ENCODE measurements at regions not wholly inside any gene's neighbourhood (a gene's known extent, or its start where the extent isn't known, plus 50 kb on each side); places are given as distances from the start of the nearest gene placed in this dataset.

DNA sequence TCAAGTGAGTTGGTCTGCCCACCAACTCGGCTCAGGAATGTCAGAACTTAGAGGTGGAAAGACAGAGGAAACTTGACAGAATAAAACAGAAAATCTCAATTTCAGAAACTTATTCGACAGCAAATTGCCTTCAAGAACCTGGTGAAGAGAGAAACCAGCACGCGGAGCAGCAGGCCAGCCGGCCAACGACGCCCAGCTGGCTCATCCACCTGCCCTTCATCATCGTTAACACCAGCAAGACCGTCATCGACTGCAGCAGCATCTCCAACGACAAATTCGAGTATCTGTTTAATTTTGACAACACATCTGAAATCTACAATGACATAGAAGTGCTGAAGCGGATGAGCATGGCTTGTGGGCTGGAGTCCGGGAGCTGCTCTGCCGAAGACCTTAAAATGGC, 350.8 kb upstream of the CAMK1G start:
- Mint-ChIP-seq H3K4me3 (no peak overlapping the region), H3K9me3 (no peaks in the 10 kb centered on the region), H3K4me1 (no peaks in the 10 kb centered on the region), H3K36me3 (ENCODE audit: low read depth) (no peaks in the 10 kb centered on the region), H3K27me3 (peaks cover 5% of the 10 kb centered on the region), H3K27ac (no peak overlapping the region)
- DNase-seq, result no peak
- intact Hi-C loops (cut with micrococcal nuclease), result no loop called here

DNA sequence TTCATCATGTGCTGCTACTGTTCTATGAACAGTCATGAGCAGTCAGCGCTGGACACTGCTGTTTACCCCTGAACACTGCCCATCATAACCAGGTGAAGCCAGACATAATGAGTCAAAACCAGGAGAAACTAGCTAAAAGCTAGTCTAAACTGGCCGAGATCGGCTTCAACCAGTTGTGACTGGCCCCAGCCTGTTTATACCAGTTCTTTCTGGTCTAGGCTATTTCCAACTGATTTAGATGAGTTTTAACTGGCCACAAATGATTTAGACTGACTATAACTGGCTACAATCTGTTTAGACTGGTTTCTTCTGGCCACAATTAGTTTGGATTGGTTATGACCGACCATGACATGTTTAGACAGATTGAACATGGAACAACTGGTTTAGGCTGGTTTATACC, 348.3 kb upstream of the CAMK1G start:
- H3K9me3 Mint-ChIP-seq, result no peaks in the 10 kb centered on the region
- H3K4me1 Mint-ChIP-seq, result no peaks in the 10 kb centered on the region
- no peak overlapping the region for H3K4me3 Mint-ChIP-seq
- intact Hi-C loops (cut with micrococcal nuclease), result no loop called here
- no peak overlapping the region for H3K27ac Mint-ChIP-seq
- H3K36me3 Mint-ChIP-seq (ENCODE audit: low read depth), result no peaks in the 10 kb centered on the region
- DNase-seq, result no peak
- H3K27me3 Mint-ChIP-seq, result peaks cover 4% of the 10 kb centered on the region

DNA sequence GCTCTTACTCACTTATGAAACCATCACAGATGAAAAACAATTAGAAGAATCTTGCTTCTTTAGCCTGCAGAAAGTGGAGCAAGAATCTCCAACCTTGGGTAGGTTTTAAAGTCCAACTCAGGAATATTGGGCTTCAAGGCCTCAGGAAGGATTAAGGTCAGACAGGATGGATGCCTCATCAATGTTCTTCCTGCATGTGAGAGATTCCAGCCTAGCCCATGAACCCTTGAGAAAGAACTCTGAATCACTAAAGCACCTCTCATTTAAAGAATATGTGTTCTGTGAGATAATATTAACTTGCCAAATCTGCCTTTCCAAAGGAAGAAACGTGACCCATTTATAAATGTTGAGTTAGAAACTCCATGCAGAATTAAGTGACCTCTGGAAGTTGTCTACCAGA, 345.2 kb upstream of the CAMK1G start:
- intact Hi-C loops (cut with micrococcal nuclease), result no loop called here
- Mint-ChIP-seq H3K9me3 (no peaks in the 10 kb centered on the region), H3K4me3 (no peak overlapping the region), H3K27ac (no peak overlapping the region), H3K36me3 (ENCODE audit: low read depth) (no peaks in the 10 kb centered on the region), H3K27me3 (peaks cover 2% of the 10 kb centered on the region), H3K4me1 (no peaks in the 10 kb centered on the region)
- no peak for DNase-seq

DNA sequence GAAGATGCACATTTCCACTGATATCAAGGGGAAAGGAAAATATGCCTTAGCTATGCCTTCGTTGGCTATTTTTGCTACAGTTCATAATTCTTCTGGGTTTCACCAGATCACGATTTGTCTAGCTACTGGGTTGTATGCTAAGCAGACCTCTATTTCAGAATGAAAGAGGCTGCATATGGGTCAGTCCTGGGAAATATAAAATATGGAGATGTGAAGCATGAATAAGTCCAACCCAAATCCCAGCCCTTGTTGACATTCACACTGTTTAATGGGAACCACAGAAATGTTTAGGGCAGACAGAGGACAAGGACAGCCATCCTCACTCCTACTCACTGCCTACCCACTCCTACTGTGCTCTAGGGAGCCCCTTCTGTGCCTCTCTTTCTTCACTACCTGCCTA, 343.2 kb upstream of the CAMK1G start:
- no peak for DNase-seq
- no peaks in the 10 kb centered on the region for H3K4me1 Mint-ChIP-seq
- no peak overlapping the region for H3K4me3 Mint-ChIP-seq
- H3K9me3 Mint-ChIP-seq, result no peaks in the 10 kb centered on the region
- no peaks in the 10 kb centered on the region for H3K36me3 Mint-ChIP-seq (ENCODE audit: low read depth)
- H3K27ac Mint-ChIP-seq, result no peak overlapping the region
- peaks cover 2% of the 10 kb centered on the region for H3K27me3 Mint-ChIP-seq
- intact Hi-C loops (cut with micrococcal nuclease), result no loop called here

DNA sequence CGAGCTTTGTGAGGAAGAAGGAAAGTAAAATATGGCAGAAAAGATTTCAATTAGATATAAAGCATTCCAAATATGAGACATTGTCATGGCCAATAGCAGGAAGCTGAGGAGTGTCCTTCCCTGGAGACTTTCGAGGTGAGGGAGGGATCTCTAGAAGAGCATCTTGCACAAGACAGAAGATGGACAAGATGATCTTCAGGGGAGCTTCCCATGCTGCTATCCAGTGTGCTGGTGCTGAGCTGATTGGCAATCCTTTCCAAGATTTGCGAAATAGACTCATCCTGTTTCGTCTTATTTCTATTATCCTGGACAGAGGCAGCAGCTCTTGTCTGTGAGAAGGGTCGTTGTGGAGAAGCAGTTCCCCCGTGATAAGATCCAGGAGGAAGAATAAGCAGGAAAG, 342.0 kb upstream of the CAMK1G start:
- H3K27ac Mint-ChIP-seq, result no peak overlapping the region
- no peaks in the 10 kb centered on the region for H3K4me1 Mint-ChIP-seq
- peaks cover 2% of the 10 kb centered on the region for H3K27me3 Mint-ChIP-seq
- no peak overlapping the region for H3K4me3 Mint-ChIP-seq
- no peak for DNase-seq
- H3K36me3 Mint-ChIP-seq (ENCODE audit: low read depth), result no peaks in the 10 kb centered on the region
- intact Hi-C loops (cut with micrococcal nuclease), result no loop called here
- no peaks in the 10 kb centered on the region for H3K9me3 Mint-ChIP-seq

DNA sequence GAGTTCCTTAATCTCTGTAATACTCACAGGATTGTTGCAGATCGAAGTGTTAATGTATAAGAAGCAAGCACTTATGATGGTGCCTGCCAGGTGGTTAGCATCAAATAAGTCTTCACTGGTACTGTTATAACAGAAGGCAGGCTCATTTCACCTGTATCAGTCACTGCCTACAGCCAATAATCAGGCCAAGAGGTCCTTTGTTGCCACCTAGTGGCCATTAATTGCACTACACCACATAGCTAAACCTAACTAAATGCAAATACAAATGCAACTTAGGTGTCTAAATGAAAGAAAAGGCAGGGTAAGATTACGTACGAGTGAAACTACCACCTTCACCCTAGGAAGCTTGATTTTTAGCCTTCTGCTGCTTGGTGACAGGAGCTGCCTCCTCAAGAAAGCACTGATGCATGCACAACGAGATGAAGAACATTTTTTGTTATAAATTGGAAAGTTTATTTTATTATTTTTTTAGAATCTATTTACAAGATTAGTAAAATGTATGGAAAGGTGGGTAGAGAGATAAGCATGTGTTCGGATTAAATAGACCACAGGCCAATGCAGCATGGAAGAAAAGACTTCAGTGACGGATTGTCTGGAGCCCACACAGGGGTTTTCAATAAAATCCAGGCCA, 334.8 kb upstream of the CAMK1G start:
- Mint-ChIP-seq H3K4me3 (no peak overlapping the region), H3K27ac (no peak overlapping the region), H3K4me1 (no peaks in the 10 kb centered on the region), H3K27me3 (no peaks in the 10 kb centered on the region), H3K36me3 (ENCODE audit: low read depth) (no peaks in the 10 kb centered on the region), H3K9me3 (no peaks in the 10 kb centered on the region)
- intact Hi-C loops (cut with micrococcal nuclease), result loop anchor here (1.0 kb wide), 1 partner anchor 318 kb away; no protein-coding TSS in a partner anchor
- peak; percentile 84 for DNase-seq

DNA sequence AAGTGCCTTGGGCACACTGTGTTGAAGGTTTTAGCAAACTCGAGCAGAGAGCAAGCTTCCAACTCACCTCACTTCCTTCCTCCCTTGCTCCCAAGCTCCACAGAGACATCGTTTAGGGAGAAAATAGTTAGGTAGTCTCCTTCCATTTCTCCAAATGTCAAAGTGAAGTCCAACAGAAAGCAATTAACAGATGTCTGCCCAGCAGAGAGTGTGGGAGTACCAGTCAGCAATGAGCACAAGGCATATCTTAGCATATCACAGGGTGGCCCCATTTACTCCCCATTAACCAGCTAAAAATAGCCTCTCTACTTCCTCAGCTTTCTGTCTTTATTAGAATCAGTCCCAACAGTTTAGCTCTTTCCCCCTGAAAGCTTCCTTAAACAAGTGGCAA, 334.2 kb upstream of the CAMK1G start:
- no peaks in the 10 kb centered on the region for H3K36me3 Mint-ChIP-seq (ENCODE audit: low read depth)
- peaks cover 3% of the 10 kb centered on the region for H3K9me3 Mint-ChIP-seq
- DNase-seq, result no peak
- no peak overlapping the region for H3K27ac Mint-ChIP-seq
- intact Hi-C loops (cut with micrococcal nuclease), result no loop called here
- H3K4me1 Mint-ChIP-seq, result no peaks in the 10 kb centered on the region
- H3K27me3 Mint-ChIP-seq, result no peaks in the 10 kb centered on the region
- H3K4me3 Mint-ChIP-seq, result no peak overlapping the region

DNA sequence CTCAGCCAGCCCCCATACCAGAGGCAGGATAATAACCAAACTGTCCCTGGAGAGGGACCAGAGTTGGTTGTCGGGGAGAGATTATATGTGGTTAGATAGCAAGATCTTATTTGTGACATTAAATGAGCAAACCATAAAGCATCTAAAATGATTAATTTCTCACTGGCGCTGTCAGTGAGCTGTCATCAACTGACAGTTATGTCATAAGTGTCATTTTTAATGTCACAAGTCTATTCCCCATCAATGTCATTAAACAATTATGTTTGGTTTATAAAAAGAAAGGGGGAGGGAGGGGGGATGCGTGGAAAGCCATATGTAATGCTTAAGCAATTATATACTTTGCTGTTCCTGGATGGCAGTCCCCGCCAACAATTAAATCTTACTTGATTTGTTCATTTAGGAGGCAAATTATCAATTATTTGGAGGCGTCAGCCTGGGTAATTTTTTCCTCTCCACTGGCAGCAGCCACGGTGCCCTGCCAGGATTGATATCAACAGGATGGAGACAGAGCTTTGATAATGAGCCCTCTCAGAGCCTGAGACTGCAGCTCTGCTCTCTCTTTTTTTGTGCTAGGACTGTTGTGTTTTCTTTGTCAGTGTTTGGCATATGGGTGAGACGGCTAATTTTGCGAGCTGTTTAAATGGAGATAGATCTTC, 333.6 kb upstream of the CAMK1G start:
- Mint-ChIP-seq H3K9me3 (peaks cover 3% of the 10 kb centered on the region), H3K27me3 (no peaks in the 10 kb centered on the region), H3K36me3 (ENCODE audit: low read depth) (no peaks in the 10 kb centered on the region), H3K4me1 (no peaks in the 10 kb centered on the region), H3K4me3 (no peak overlapping the region), H3K27ac (no peak overlapping the region)
- intact Hi-C loops (cut with micrococcal nuclease), result no loop called here
- no peak for DNase-seq

DNA sequence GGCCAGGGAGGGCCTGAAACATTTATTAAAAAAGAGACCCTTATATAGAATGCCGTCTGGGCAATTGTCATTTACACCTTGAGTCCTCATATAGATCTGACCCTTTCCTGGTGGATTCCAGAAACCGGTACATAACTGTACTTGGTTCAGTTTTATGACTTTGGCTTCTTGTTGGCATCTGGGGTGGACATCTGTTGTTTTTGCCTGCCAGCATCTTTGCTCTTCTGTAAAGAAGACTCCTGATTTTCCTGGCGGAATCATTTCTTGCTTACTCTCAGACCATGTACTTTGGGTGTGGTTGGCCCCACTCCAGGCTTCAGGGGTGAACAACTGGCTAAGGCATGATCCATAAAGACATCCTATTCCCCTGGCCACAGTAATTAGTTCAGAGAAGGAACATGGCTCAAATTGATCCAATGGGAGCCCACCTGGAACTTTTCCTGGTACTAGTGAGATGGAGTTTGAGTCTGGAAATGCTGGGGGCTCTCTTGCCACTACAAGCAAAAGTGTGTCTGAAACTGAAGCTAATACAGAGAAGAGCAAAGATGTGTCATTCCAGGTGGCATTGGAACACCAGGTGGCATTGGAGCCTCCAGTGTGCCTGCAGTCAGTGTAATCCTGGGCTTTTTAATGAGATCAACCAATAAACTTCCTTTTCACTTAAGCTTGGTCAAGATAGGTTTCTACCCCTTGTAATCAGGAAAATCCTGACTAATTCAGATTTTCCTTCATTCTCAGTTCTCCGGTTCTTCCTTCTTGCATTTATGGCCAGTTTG, 332.5 kb upstream of the CAMK1G start:
- intact Hi-C loops (cut with micrococcal nuclease), result no loop called here
- peaks cover 3% of the 10 kb centered on the region for H3K9me3 Mint-ChIP-seq
- no peak overlapping the region for H3K27ac Mint-ChIP-seq
- no peaks in the 10 kb centered on the region for H3K27me3 Mint-ChIP-seq
- no peaks in the 10 kb centered on the region for H3K36me3 Mint-ChIP-seq (ENCODE audit: low read depth)
- DNase-seq, result no peak
- no peaks in the 10 kb centered on the region for H3K4me1 Mint-ChIP-seq
- H3K4me3 Mint-ChIP-seq, result no peak overlapping the region

DNA sequence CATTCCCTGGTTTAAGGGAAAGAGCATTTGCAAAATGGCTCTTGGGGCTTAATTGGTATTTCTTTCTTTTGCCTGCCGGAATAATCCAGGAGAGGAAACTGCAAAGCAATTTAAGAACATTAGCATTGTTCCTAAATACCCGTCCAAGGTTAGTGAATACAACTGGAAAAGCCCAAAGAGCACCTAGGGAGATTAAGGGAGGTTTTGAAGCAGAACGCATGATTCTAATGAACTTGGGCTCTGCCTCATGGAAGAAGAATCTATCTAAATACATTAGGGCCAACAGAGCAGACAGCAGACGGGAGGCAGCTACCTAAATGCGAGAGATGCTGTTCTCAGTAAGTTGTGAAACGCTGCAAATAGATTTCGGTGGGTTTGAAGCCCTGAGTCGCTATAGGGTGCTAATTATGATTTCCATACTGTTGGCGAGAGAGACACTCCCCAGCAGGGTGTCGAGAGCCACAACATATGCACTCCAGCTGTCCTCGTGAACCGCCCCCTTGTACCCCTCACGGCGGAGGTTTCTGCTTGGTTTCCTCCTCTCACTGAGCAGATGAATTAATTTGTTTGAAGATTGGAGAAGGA, 326.7 kb upstream of the CAMK1G start:
- Mint-ChIP-seq H3K4me1 (no peaks in the 10 kb centered on the region), H3K27ac (no peak overlapping the region), H3K36me3 (ENCODE audit: low read depth) (no peaks in the 10 kb centered on the region), H3K9me3 (peaks cover 7% of the 10 kb centered on the region), H3K4me3 (no peak overlapping the region), H3K27me3 (no peaks in the 10 kb centered on the region)
- no peak for DNase-seq
- intact Hi-C loops (cut with micrococcal nuclease), result no loop called here

DNA sequence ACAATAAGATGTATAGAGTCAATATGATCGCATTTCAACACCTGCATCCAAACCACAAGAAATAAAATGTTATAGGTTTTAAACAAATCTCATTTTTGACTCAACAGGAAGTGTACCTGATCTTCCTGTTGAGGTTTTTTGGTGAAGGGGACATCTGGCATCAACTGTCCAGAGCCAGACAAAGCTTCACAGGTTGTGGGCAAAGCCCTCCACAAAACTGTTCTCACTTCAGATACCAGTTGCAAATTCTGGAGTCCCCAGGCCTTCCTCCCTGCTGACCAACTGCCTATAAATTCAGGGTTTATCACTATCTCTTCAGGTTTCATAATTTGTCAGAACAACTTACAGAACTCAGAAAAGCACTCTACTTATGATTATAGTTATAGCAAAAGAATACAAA, 326.1 kb upstream of the CAMK1G start:
- no peaks in the 10 kb centered on the region for H3K4me1 Mint-ChIP-seq
- peaks cover 7% of the 10 kb centered on the region for H3K9me3 Mint-ChIP-seq

DNA sequence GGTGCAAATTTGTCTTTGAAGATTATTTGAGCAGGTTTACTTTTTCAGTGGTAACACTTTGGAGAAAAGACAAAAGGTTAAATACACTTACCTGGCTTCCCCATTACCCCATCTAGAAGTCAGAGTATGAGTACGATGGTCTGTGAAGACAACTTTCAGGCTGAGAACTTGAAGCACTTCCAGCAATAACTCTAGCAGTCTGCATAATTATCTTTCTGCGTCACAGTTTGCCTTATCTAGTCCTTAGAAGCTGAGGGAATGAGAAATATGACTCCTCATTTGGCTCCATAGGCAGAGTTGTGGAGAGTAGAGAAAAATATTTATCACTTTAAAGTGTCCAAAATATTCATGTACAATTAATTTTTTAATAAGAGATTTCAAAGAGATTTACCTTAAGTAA, 323.4 kb upstream of the CAMK1G start:
- H3K27ac Mint-ChIP-seq, result no peak overlapping the region
- no peaks in the 10 kb centered on the region for H3K36me3 Mint-ChIP-seq (ENCODE audit: low read depth)
- no peaks in the 10 kb centered on the region for H3K4me1 Mint-ChIP-seq
- no peaks in the 10 kb centered on the region for H3K27me3 Mint-ChIP-seq
- DNase-seq, result no peak
- no peak overlapping the region for H3K4me3 Mint-ChIP-seq
- intact Hi-C loops (cut with micrococcal nuclease), result no loop called here
- peaks cover 4% of the 10 kb centered on the region for H3K9me3 Mint-ChIP-seq

More for the DNA sequence above, 326.1 kb upstream of the CAMK1G start:
- Mint-ChIP-seq H3K4me3 (no peak overlapping the region), H3K36me3 (ENCODE audit: low read depth) (no peaks in the 10 kb centered on the region), H3K27me3 (no peaks in the 10 kb centered on the region), H3K27ac (no peak overlapping the region)
- intact Hi-C loops (cut with micrococcal nuclease), result no loop called here
- no peak for DNase-seq

DNA sequence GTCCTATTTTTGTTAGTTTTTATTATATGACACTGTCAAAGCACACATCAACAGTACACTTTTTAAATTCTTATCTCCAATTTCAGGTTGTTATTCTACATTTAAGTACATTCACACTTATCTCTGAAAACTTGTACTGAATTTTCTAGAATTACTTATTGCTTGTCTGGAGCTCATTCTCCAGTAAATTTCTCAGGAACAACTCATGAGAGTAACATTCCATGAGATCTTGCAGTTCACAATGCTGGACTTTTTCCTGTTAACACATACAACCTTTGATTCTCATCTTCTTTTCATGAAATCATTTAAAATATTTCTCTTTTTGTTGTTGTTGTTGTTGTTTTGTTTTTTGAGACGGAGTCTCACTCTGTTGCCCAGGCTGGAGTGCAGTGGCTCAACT, 320.9 kb upstream of the CAMK1G start:
- Mint-ChIP-seq H3K27me3 (no peaks in the 10 kb centered on the region), H3K36me3 (ENCODE audit: low read depth) (no peaks in the 10 kb centered on the region), H3K4me1 (no peaks in the 10 kb centered on the region), H3K9me3 (peaks cover 4% of the 10 kb centered on the region), H3K27ac (peak overlapping the region; percentile 7), H3K4me3 (no peak overlapping the region)
- intact Hi-C loops (cut with micrococcal nuclease), result no loop called here
- DNase-seq, result no peak

DNA sequence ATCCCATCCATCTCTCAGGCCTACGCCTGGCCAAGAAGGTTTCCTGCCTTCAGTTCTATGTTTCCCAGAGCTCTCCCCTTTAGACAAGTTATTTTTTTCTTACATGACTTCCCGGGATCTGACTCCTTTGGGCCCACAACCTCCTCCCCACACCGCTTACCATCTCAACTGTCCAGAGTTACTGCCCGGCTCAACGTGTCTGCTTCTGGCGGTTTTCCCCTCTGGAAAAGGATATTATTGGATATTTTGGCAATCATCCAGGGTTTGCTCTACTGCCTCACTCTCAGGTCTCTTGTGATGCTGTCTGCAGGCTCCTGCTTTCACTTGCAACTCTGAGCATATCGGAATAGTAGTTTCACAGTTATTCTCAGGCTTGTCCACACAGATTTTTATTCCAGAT, 318.2 kb upstream of the CAMK1G start:
- H3K27me3 Mint-ChIP-seq, result no peaks in the 10 kb centered on the region

More for the DNA sequence above, 318.2 kb upstream of the CAMK1G start:
- intact Hi-C loops (cut with micrococcal nuclease), result no loop called here
- DNase-seq, result no peak
- H3K27ac Mint-ChIP-seq, result no peak overlapping the region
- no peaks in the 10 kb centered on the region for H3K36me3 Mint-ChIP-seq (ENCODE audit: low read depth)
- H3K4me3 Mint-ChIP-seq, result no peak overlapping the region
- no peaks in the 10 kb centered on the region for H3K9me3 Mint-ChIP-seq
- no peaks in the 10 kb centered on the region for H3K4me1 Mint-ChIP-seq

All from activated CD4-positive, alpha-beta T cell treated with anti-CD3 and anti-CD28 coated beads, Interleukin-2, amount 10 ng/mL, durations not matched to agents 24 days and 14 days (primary cell).